Nucleus accumbens (tissue), 56 donors: ENCODE measurements at regions not wholly inside any gene's neighbourhood (a gene's known extent, or its start where the extent isn't known, plus 50 kb on each side); places are given as distances from the start of the nearest gene placed in this dataset.

Experiments used
- DNase-seq, 56 donors: peaks; one replicate each; lab custom pipeline; 2025; lab: John Stamatoyannopoulos, UW

- DNase-seq, result peak in 17 of 56 donors; percentile 7 to 67 (median 19)
Measured at GRCh38 chr2:242020196-242021004, 150.9 kb downstream of the RTP5 start.

- no peak for DNase-seq
Measured at GRCh38 chr2:242022550-242023290, 153.2 kb downstream of the RTP5 start.

GRCh38 chr2:242024751-242025355 lies 155.3 kb downstream of the RTP5 start:
- DNase-seq, result no peak

- DNase-seq, result no peak
Measured at GRCh38 chr2:242027676-242028450, 158.3 kb downstream of the RTP5 start.

- DNase-seq, result no peak
Measured at GRCh38 chr2:242029422-242030225, 160.1 kb downstream of the RTP5 start.

- no peak for DNase-seq
Measured at GRCh38 chr2:242030226-242030575, 160.7 kb downstream of the RTP5 start.

- DNase-seq, result no peak
Measured at GRCh38 chr2:242030858-242031257, 161.3 kb downstream of the RTP5 start.

- DNase-seq, result no peak
Measured at GRCh38 chr2:242031481-242032019, 162.0 kb downstream of the RTP5 start.

- no peak for DNase-seq
Measured at GRCh38 chr2:242032780-242033656, 163.5 kb downstream of the RTP5 start.

GRCh38 chr2:242034138-242034537 lies 164.6 kb downstream of the RTP5 start:
- no peak for DNase-seq

GRCh38 chr2:242034996-242035814 lies 165.7 kb downstream of the RTP5 start:
- peak in 1 of 56 donors; percentile 7 for DNase-seq

- no peak for DNase-seq
Measured at GRCh38 chr2:242035858-242036652, 166.5 kb downstream of the RTP5 start.

GRCh38 chr2:242036653-242036950 lies 167.1 kb downstream of the RTP5 start:
- DNase-seq, result no peak

- peak in 10 of 56 donors; percentile 12 to 53 (median 26) for DNase-seq
Measured at GRCh38 chr2:242038166-242038927, 168.8 kb downstream of the RTP5 start.

- no peak for DNase-seq
Measured at GRCh38 chr2:242038928-242039341, 169.4 kb downstream of the RTP5 start.

GRCh38 chr2:242040303-242040655 lies 170.8 kb downstream of the RTP5 start:
- no peak for DNase-seq
